Fibroblast of lung (primary cell): ENCODE measurements at regions not wholly inside any gene's neighbourhood (a gene's known extent, or its start where the extent isn't known, plus 50 kb on each side); places are given as distances from the start of the nearest gene placed in this dataset.

ENCODE experiments used
- DNase-seq, 2 donors: peaks; one replicate each; pipeline versions ENCODE4 v3.0.0 to v3.0.0-alpha.2; 2010; ENCODE audit warnings: low read depth in 2 of 2
- H2AFZ ChIP-seq: 2 replicates; pipeline ENCODE4 v1.5.1; 2012; ENCODE audit warnings: low read length, control low read depth, inconsistent platforms
- H3K27ac ChIP-seq: 2 replicates; pipeline ENCODE4 v1.5.1; 2011; ENCODE audit warnings: low read length, control low read depth; ENCODE audit not compliant: insufficient read depth
- H3K27me3 ChIP-seq: 2 replicates; pipeline ENCODE4 v1.5.1; 2011; ENCODE audit warnings: mild to moderate bottlenecking, low read length; ENCODE audit not compliant: control insufficient read depth, insufficient read depth
- H3K36me3 ChIP-seq: 2 replicates; pipeline ENCODE4 v1.5.1; 2011; ENCODE audit warnings: low read length; ENCODE audit not compliant: control insufficient read depth, insufficient read depth
- H3K4me1 ChIP-seq: 2 replicates; pipeline ENCODE4 v1.5.1; 2011; ENCODE audit warnings: low read length; ENCODE audit not compliant: control insufficient read depth, insufficient read depth; ENCODE audit errors: extremely low read depth
- H3K4me2 ChIP-seq: 2 replicates; pipeline ENCODE4 v1.5.1; 2011; ENCODE audit warnings: low read length, control low read depth; ENCODE audit not compliant: insufficient read depth; ENCODE audit errors: extremely low read depth
- H3K4me3 ChIP-seq, 4 experiments: fragments of 200-600 bp in 1 of 4; sonication (generic) in 1 of 4; replicated peaks in 1 of 4; 2 replicates each; pipeline ENCODE4 v1.5.1; 2011 to 2016; ENCODE audit warnings: low read length in 4 of 4, low read depth in 3 of 4, mild to moderate bottlenecking in 3 of 4, control low read depth in 2 of 4, inconsistent platforms in 1 of 4, mixed read lengths in 1 of 4; ENCODE audit not compliant: insufficient read depth in 1 of 4; ENCODE audit errors: control extremely low read depth in 1 of 4
- H3K79me2 ChIP-seq: 2 replicates; pipeline ENCODE4 v1.5.1; 2012; ENCODE audit warnings: mild to moderate bottlenecking, low read length, inconsistent platforms; ENCODE audit not compliant: control insufficient read depth, insufficient read depth
- H3K9ac ChIP-seq: 2 replicates; pipeline ENCODE4 v1.5.1; 2011; ENCODE audit warnings: mild to moderate bottlenecking, low read length, control low read depth; ENCODE audit not compliant: insufficient read depth
- H3K9me3 ChIP-seq: 2 replicates; pipeline ENCODE4 v1.5.1; 2012; ENCODE audit warnings: low read depth, low read length; ENCODE audit not compliant: control insufficient read depth, insufficient read depth
- H4K20me1 ChIP-seq: 2 replicates; pipeline ENCODE4 v1.5.1; 2011; ENCODE audit warnings: low read length; ENCODE audit not compliant: control insufficient read depth, insufficient read depth; ENCODE audit errors: extremely low read depth
- EZH2 ChIP-seq: IDR thresholded peaks from 2 replicates; pipeline ENCODE4 v1.5.1; 2012; ENCODE audit warnings: low read length, control low read depth, mild to moderate bottlenecking; ENCODE audit errors: missing control alignments
- TF ChIP-seq, protein P1 (sequence below), 2 donors: IDR thresholded peaks in 1 of 2; conservative IDR thresholded peaks in 1 of 2; 1 replicate in 1 of 2; 2 replicates in 1 of 2; pipeline ENCODE4 v1.5.1; 2011 to 2012; ENCODE audit warnings: low read length in 2 of 2, control low read depth in 1 of 2, inconsistent platforms in 1 of 2, low read depth in 1 of 2, mild to moderate bottlenecking in 1 of 2

DNA sequence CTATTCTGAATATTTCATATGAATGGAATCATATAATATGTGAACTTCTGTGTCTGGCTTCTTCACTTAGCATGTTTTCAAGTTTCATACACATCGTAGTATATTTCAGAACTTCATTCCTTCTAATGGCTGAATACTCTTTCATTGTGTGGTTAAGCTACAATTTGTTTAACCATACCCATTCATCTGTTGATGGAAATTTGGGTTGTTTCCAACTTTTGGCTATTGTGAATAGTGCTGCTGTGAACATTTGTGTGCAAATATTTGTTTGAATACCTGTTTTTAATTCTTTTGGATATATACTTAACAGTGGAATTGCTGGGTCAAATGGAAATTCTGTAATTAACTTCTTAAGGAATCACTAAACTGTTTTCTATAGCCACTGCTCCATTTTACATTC is 86.0 kb upstream of the MDFIC start:
- Histone ChIP-seq H3K27ac (no peak overlapping the region), H3K9me3 (no peaks in the 10 kb centered on the region), H3K9ac (no peak overlapping the region), H3K27me3 (no peaks in the 10 kb centered on the region), H3K4me1 (no peaks in the 10 kb centered on the region), H3K36me3 (no peaks in the 10 kb centered on the region), H3K4me2 (no peak overlapping the region), H3K4me3 (no peak overlapping the region), H2AFZ (no peak overlapping the region), H4K20me1 (no peaks in the 10 kb centered on the region), H3K79me2 (no peaks in the 10 kb centered on the region)
- DNase-seq: no peak
- TF ChIP-seq, protein P1, sequence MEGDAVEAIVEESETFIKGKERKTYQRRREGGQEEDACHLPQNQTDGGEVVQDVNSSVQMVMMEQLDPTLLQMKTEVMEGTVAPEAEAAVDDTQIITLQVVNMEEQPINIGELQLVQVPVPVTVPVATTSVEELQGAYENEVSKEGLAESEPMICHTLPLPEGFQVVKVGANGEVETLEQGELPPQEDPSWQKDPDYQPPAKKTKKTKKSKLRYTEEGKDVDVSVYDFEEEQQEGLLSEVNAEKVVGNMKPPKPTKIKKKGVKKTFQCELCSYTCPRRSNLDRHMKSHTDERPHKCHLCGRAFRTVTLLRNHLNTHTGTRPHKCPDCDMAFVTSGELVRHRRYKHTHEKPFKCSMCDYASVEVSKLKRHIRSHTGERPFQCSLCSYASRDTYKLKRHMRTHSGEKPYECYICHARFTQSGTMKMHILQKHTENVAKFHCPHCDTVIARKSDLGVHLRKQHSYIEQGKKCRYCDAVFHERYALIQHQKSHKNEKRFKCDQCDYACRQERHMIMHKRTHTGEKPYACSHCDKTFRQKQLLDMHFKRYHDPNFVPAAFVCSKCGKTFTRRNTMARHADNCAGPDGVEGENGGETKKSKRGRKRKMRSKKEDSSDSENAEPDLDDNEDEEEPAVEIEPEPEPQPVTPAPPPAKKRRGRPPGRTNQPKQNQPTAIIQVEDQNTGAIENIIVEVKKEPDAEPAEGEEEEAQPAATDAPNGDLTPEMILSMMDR (conservative IDR thresholded peaks at IDR 0.05 in 1 of 2, IDR thresholded peaks at IDR 0.05 in 1 of 2; ENCODE audit: low read depth in 1 of 2, low read length in 2 of 2): no peak
- TF ChIP-seq EZH2: no peak

DNA sequence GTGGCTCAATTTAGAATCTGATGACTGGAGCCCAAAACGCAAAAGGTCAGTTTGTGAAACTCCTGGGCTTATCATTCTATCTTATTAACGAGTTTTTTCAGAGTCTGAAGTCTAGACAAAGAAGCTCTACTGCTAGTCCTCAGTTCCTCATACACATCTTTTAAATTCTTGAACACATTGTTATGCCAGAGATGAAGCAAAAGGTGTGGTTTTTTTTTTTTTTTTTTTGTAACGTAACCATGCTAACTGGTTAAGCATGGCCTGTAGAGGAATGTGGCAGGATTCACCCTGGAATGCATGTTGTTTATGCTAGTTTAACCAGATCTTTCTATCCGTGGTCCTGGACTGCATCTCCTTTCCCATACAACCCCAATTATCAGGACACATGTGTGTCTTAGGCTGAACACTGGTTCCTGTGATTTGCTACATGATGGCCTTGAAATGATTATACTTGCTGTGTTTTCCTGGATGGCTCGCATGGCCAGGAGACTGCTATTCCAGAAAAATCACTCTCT is 79.3 kb upstream of the MDFIC start:
- Histone ChIP-seq H2AFZ (no peak overlapping the region), H3K36me3 (no peaks in the 10 kb centered on the region), H3K4me1 (no peaks in the 10 kb centered on the region), H3K27me3 (no peaks in the 10 kb centered on the region), H3K27ac (no peak overlapping the region), H3K4me2 (no peak overlapping the region), H3K4me3 (no peak overlapping the region), H4K20me1 (no peaks in the 10 kb centered on the region), H3K9me3 (no peaks in the 10 kb centered on the region), H3K9ac (no peak overlapping the region), H3K79me2 (no peaks in the 10 kb centered on the region)
- DNase-seq: no peak
- TF ChIP-seq, protein P1 (conservative IDR thresholded peaks at IDR 0.05 in 1 of 2, IDR thresholded peaks at IDR 0.05 in 1 of 2; ENCODE audit: low read depth in 1 of 2, low read length in 2 of 2): no peak
- TF ChIP-seq EZH2: no peak

DNA sequence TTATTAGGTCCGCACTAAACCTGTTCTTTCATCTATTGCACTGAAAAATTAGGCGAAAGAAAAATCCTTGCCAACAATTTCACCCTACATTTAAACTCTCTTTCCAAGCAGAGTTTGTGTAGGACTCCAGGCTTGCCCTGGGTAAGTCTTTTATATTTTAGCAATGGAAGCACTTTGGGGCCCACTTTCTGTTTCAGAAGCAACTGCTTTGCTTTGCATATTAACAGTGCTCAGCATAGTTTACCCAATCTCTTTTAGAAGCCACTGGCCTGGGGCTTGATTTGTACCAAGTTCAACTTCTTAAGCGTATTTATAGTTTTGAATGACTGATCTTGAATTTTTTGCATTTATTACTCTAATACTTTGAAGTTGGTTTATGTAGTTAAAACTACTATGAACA is 78.8 kb upstream of the MDFIC start:
- TF ChIP-seq, protein P1 (conservative IDR thresholded peaks at IDR 0.05 in 1 of 2, IDR thresholded peaks at IDR 0.05 in 1 of 2; ENCODE audit: low read depth in 1 of 2, low read length in 2 of 2): no peak
- no peak for TF ChIP-seq EZH2
- H3K4me2 ChIP-seq: no peak overlapping the region
- no peaks in the 10 kb centered on the region for H3K4me1 ChIP-seq
- H3K36me3 ChIP-seq: no peaks in the 10 kb centered on the region
- no peak overlapping the region for H3K27ac ChIP-seq
- no peak overlapping the region for H3K4me3 ChIP-seq
- no peaks in the 10 kb centered on the region for H3K9me3 ChIP-seq
- no peaks in the 10 kb centered on the region for H3K27me3 ChIP-seq
- H4K20me1 ChIP-seq: no peaks in the 10 kb centered on the region
- no peak overlapping the region for H2AFZ ChIP-seq
- DNase-seq: no peak
- no peak overlapping the region for H3K9ac ChIP-seq
- no peaks in the 10 kb centered on the region for H3K79me2 ChIP-seq
